ENCODE measurements at regions not wholly inside any gene's neighbourhood (a gene's known extent, or its start where the extent isn't known, plus 50 kb on each side); places are given as distances from the start of the nearest gene placed in this dataset.

DNA sequence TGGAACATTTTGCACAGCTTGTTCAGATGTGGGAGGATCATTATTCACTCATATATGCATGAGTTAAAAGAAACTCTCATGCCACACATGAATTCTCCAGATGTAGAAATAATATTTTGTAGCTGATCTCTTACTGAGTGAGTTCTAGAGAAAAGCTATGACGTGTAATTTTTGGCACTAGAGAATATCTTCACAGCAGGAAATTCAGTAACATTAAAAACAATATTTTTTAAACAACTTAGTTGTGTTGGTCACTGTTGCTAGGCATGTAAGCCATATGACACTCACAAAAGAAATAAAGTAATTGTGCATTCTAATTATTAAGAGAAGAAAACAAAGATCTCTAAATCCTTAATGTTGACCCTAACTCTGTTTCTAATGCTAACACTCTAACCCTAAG is 371.4 kb upstream of the SLC10A2 start:
- TF ChIP-seq, protein P1, sequence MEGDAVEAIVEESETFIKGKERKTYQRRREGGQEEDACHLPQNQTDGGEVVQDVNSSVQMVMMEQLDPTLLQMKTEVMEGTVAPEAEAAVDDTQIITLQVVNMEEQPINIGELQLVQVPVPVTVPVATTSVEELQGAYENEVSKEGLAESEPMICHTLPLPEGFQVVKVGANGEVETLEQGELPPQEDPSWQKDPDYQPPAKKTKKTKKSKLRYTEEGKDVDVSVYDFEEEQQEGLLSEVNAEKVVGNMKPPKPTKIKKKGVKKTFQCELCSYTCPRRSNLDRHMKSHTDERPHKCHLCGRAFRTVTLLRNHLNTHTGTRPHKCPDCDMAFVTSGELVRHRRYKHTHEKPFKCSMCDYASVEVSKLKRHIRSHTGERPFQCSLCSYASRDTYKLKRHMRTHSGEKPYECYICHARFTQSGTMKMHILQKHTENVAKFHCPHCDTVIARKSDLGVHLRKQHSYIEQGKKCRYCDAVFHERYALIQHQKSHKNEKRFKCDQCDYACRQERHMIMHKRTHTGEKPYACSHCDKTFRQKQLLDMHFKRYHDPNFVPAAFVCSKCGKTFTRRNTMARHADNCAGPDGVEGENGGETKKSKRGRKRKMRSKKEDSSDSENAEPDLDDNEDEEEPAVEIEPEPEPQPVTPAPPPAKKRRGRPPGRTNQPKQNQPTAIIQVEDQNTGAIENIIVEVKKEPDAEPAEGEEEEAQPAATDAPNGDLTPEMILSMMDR (IDR thresholded peaks at IDR 0.05; ENCODE audit: insufficient read depth, low read depth, low read length), result no peak
- CTCF ChIA-PET, result no interaction called here
- no peaks in the 10 kb centered on the region for H3K36me3 ChIP-seq (ENCODE audit: control insufficient read depth, insufficient read depth, low read length)
- POLR2A ChIA-PET, result no interaction called here
- no peak overlapping the region for H3K4me3 ChIP-seq (ENCODE audit: low read depth, low read length)
- no peak for DNase-seq (ENCODE audit: low read depth)
- H3K27me3 ChIP-seq (ENCODE audit: control insufficient read depth, insufficient read depth, low read length), result no peaks in the 10 kb centered on the region

DNA sequence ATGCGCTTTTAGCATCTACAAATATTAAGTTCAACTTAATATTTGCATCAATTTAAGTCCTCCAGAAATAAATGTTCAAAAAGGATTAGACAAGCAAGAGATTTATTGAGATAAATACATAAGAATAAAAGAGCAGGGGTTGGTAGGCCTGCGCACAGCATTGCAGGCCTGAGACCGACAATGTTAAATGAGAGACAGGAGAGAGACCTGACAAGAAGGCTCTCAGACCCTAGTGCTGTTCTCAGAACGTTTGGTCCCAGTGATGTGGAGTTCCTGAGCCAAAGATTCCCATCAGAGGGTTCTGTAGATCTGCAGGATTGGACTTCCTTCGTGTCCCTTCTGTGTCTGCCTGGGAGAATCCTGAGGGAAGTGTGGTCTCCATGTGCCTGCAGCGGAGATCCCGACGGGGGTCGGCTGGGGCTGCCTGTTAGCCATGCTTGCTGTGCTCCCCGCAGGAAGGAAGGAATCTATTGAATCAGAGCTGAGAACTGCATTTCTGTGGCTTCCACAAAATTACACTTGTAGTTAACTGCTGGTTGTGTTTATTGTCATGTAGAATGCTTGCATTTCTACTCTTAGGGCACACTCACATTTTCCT is 369.9 kb upstream of the SLC10A2 start:
- ChIA-PET CTCF (interaction anchor here (1.1 kb wide), 1 partner anchor 10 kb away, joined by 3 read pairs; no protein-coding TSS in a partner anchor), POLR2A (no interaction called here)
- H3K4me3 ChIP-seq (ENCODE audit: low read depth, low read length), result no peak overlapping the region
- H3K36me3 ChIP-seq (ENCODE audit: control insufficient read depth, insufficient read depth, low read length), result no peaks in the 10 kb centered on the region
- TF ChIP-seq, protein P1 (IDR thresholded peaks at IDR 0.05; ENCODE audit: insufficient read depth, low read depth, low read length), result no peak
- DNase-seq (ENCODE audit: low read depth), result no peak
- H3K27me3 ChIP-seq (ENCODE audit: control insufficient read depth, insufficient read depth, low read length), result no peaks in the 10 kb centered on the region

DNA sequence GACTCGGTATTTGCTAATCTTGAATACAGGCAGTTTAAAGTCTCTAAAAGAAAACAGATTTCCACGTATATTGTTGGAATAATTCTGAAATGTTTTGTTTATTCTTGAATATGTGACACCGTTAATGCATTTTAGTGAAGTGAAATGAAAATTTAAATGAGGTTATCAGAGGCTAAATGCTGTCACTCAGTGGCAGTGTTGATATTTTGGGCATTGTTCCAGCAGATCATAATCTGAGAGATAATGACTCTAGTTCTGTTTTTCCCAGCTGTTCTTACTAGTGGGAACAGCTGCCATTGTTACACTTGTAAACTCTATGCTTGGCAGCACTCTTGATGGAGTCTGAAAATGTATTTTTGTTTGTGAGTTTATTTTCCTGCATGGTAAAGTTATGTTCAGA is 365.6 kb upstream of the SLC10A2 start:
- ChIA-PET POLR2A (no interaction called here), CTCF (no interaction called here)
- TF ChIP-seq, protein P1 (IDR thresholded peaks at IDR 0.05; ENCODE audit: insufficient read depth, low read depth, low read length), result no peak
- Histone ChIP-seq H3K27me3 (ENCODE audit: control insufficient read depth, insufficient read depth, low read length) (no peaks in the 10 kb centered on the region), H3K36me3 (ENCODE audit: control insufficient read depth, insufficient read depth, low read length) (no peaks in the 10 kb centered on the region), H3K4me3 (ENCODE audit: low read depth, low read length) (no peak overlapping the region)
- no peak for DNase-seq (ENCODE audit: low read depth)

DNA sequence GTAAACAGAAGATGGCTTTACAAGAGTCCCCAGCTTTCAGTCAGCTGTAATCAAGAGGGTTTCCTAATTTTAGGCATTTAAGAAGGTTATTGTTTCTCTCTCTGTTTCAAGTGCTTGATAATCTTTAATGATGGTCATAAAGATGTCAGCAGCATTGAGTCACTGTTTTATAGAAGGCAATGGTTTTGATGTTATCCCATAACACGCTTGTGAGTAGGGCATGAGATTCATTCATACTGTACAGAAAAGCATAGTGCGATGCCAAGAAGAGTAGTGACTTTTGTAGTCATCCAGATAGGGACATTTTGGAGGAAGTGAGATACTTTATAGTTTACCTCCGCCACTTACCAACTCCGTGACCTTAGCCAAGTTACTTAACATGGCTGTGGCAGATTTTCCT is 364.2 kb upstream of the SLC10A2 start:
- Histone ChIP-seq H3K36me3 (ENCODE audit: control insufficient read depth, insufficient read depth, low read length) (no peaks in the 10 kb centered on the region), H3K27me3 (ENCODE audit: control insufficient read depth, insufficient read depth, low read length) (no peaks in the 10 kb centered on the region), H3K4me3 (ENCODE audit: low read depth, low read length) (no peak overlapping the region)
- no peak for DNase-seq (ENCODE audit: low read depth)
- POLR2A ChIA-PET, result no interaction called here
- CTCF ChIA-PET, result no interaction called here
- TF ChIP-seq, protein P1 (IDR thresholded peaks at IDR 0.05; ENCODE audit: insufficient read depth, low read depth, low read length), result no peak

DNA sequence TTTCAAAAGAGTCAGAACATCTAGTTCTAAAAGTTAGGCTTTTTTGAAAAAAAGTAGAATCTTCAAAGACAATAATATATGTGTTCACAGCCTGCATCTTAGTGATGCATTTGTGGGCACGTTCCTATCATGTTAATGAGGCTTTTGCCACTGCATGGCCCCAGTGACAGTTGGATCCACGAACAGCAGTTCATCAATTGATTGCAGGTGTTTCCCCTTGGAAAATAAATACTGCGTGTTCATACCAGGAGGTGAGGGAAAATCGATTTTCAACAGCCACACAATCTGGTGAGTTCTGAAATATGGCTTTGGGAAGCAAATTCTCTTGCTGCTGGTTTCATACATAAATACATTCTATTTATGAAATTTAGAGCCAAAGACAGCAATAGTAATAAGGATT is 343.8 kb upstream of the SLC10A2 start:
- Histone ChIP-seq H3K4me3 (ENCODE audit: low read depth, low read length) (no peak overlapping the region), H3K36me3 (ENCODE audit: control insufficient read depth, insufficient read depth, low read length) (no peaks in the 10 kb centered on the region), H3K27me3 (ENCODE audit: control insufficient read depth, insufficient read depth, low read length) (no peaks in the 10 kb centered on the region)
- ChIA-PET POLR2A (no interaction called here), CTCF (no interaction called here)
- TF ChIP-seq, protein P1 (IDR thresholded peaks at IDR 0.05; ENCODE audit: insufficient read depth, low read depth, low read length), result no peak
- no peak for DNase-seq (ENCODE audit: low read depth)

All from BJ (cell line).